Ishikawa (cell line): ENCODE measurements at regions not wholly inside any gene's neighbourhood (a gene's known extent, or its start where the extent isn't known, plus 50 kb on each side); places are given as distances from the start of the nearest gene placed in this dataset.

Source experiments
- CEBPB ChIP-seq: IDR thresholded peaks from 2 replicates; pipeline ENCODE4 v1.6.1; 2012
- CREB1 ChIP-seq: IDR thresholded peaks from 2 replicates; pipeline ENCODE4 v1.6.1; 2012; ENCODE audit warnings: low read depth
- EGR1 ChIP-seq: IDR thresholded peaks from 2 replicates; pipeline ENCODE4 v1.6.1; 2012
- EP300 ChIP-seq: IDR thresholded peaks from 2 replicates; pipeline ENCODE4 v1.6.1; 2012; ENCODE audit warnings: borderline replicate concordance
- FOXM1 ChIP-seq: IDR thresholded peaks from 2 replicates; pipeline ENCODE4 v1.6.1; 2012; ENCODE audit warnings: low read depth, borderline replicate concordance
- MAX ChIP-seq: IDR thresholded peaks from 2 replicates; pipeline ENCODE4 v1.6.1; 2012
- NFIC ChIP-seq: IDR thresholded peaks from 2 replicates; pipeline ENCODE4 v1.6.1; 2012
- RAD21 ChIP-seq: IDR thresholded peaks from 2 replicates; pipeline ENCODE4 v1.6.1; 2012; ENCODE audit warnings: low read depth
- REST ChIP-seq: IDR thresholded peaks from 2 replicates; pipeline ENCODE4 v1.6.1; 2012; ENCODE audit warnings: low read depth, mild to moderate bottlenecking
- TAF1 ChIP-seq: IDR thresholded peaks from 2 replicates; pipeline ENCODE4 v1.6.1; 2012; ENCODE audit warnings: low read depth, mild to moderate bottlenecking
- TCF12 ChIP-seq: IDR thresholded peaks from 2 replicates; pipeline ENCODE4 v1.6.1; 2012; ENCODE audit warnings: low read depth
- TEAD4 ChIP-seq: IDR thresholded peaks from 2 replicates; pipeline ENCODE4 v1.6.1; 2012
- USF1 ChIP-seq: IDR thresholded peaks from 2 replicates; pipeline ENCODE4 v1.6.1; 2012
- YY1 ChIP-seq: IDR thresholded peaks from 2 replicates; pipeline ENCODE4 v1.6.1; 2012; ENCODE audit warnings: low read depth
- ZBTB7A ChIP-seq: IDR thresholded peaks from 2 replicates; pipeline ENCODE4 v1.6.1; 2012; ENCODE audit warnings: low read depth

GRCh38 chr2:200138391-200139124, 167.9 kb upstream of the SPATS2L start:
- TF ChIP-seq YY1: no peak
- no peak for TF ChIP-seq ZBTB7A
- no peak for TF ChIP-seq EP300
- TF ChIP-seq MAX: no peak
- no peak for TF ChIP-seq TAF1
- TF ChIP-seq TEAD4: no peak
- TF ChIP-seq USF1: no peak
- no peak for TF ChIP-seq CEBPB
- no peak for TF ChIP-seq TCF12
- TF ChIP-seq CREB1: no peak
- no peak for TF ChIP-seq REST
- no peak for TF ChIP-seq EGR1
- TF ChIP-seq NFIC: no peak
- TF ChIP-seq RAD21: no peak
- TF ChIP-seq FOXM1: no peak

GRCh38 chr2:200144571-200144970, 161.9 kb upstream of the SPATS2L start:
- no peak for TF ChIP-seq CREB1
- TF ChIP-seq REST: no peak
- no peak for TF ChIP-seq NFIC
- TF ChIP-seq FOXM1: no peak
- TF ChIP-seq RAD21: no peak

- no peak for TF ChIP-seq YY1
- TF ChIP-seq MAX: no peak
- TF ChIP-seq TEAD4: no peak
- no peak for TF ChIP-seq EGR1
- no peak for TF ChIP-seq CREB1
- no peak for TF ChIP-seq TCF12
- no peak for TF ChIP-seq RAD21
- TF ChIP-seq TAF1: no peak
- TF ChIP-seq CEBPB: no peak
- TF ChIP-seq USF1: no peak
- no peak for TF ChIP-seq ZBTB7A
- TF ChIP-seq FOXM1: no peak
- TF ChIP-seq REST: no peak
- TF ChIP-seq NFIC: no peak
- no peak for TF ChIP-seq EP300
These were observed 160.0 kb upstream of the SPATS2L start for GRCh38 chr2:200146501-200146900.

GRCh38 chr2:200147371-200147770, 159.1 kb upstream of the SPATS2L start:
- TF ChIP-seq RAD21: no peak
- TF ChIP-seq ZBTB7A: no peak
- TF ChIP-seq YY1: no peak
- TF ChIP-seq NFIC: no peak
- TF ChIP-seq TEAD4: no peak
- TF ChIP-seq MAX: no peak
- TF ChIP-seq TCF12: no peak
- no peak for TF ChIP-seq TAF1
- no peak for TF ChIP-seq CEBPB
- TF ChIP-seq REST: no peak
- TF ChIP-seq EP300: no peak
- no peak for TF ChIP-seq CREB1
- no peak for TF ChIP-seq USF1
- TF ChIP-seq EGR1: no peak
- no peak for TF ChIP-seq FOXM1
